HG03457 (cell line): ENCODE measurements at regions not wholly inside any gene's neighbourhood (a gene's known extent, or its start where the extent isn't known, plus 50 kb on each side); places are given as distances from the start of the nearest gene placed in this dataset.

Experiments
- ATAC-seq: cut with Tn5 transposase; IDR thresholded peaks from one replicate; pipeline ENCODE4 v1.9.1; 2021; ENCODE audit warnings: moderate number of reproducible peaks; ENCODE audit not compliant: unreplicated experiment

GRCh38 chr18:67381608-67382150, 134.8 kb downstream of the DSEL start:
- no peak for ATAC-seq

GRCh38 chr18:67380867-67381266, 135.7 kb downstream of the DSEL start:
- ATAC-seq: no peak

GRCh38 chr18:67379981-67380380, 136.5 kb downstream of the DSEL start:
- ATAC-seq: no peak

- ATAC-seq: no peak
Measured at GRCh38 chr18:67376372-67376771, 140.1 kb downstream of the DSEL start.

- ATAC-seq: no peak
Measured at GRCh38 chr18:67373636-67374035, 142.9 kb downstream of the DSEL start.

- no peak for ATAC-seq
Measured at GRCh38 chr18:67367540-67367939, 149.0 kb downstream of the DSEL start.

- no peak for ATAC-seq
Measured at GRCh38 chr18:67363694-67364093, 152.8 kb downstream of the DSEL start.

GRCh38 chr18:67362906-67363305, 153.6 kb downstream of the DSEL start:
- ATAC-seq: no peak

GRCh38 chr18:67359873-67360838, 156.4 kb downstream of the DSEL start:
- ATAC-seq: peak; percentile 92

- no peak for ATAC-seq
Measured at GRCh38 chr18:67358947-67359346, 157.6 kb downstream of the DSEL start.

GRCh38 chr18:67354692-67355091, 161.8 kb downstream of the DSEL start:
- no peak for ATAC-seq

GRCh38 chr18:67354091-67354490, 162.4 kb downstream of the DSEL start:
- no peak for ATAC-seq

- no peak for ATAC-seq
Measured at GRCh38 chr18:67347438-67347837, 169.1 kb downstream of the DSEL start.

GRCh38 chr18:67342159-67342558, 174.4 kb downstream of the DSEL start:
- ATAC-seq: no peak

GRCh38 chr18:67337696-67338095, 178.8 kb downstream of the DSEL start:
- no peak for ATAC-seq

- ATAC-seq: no peak
Measured at GRCh38 chr18:67331857-67332256, 184.7 kb downstream of the DSEL start.

GRCh38 chr18:67319109-67319508, 197.4 kb downstream of the DSEL start:
- no peak for ATAC-seq

GRCh38 chr18:67318651-67319050, 197.9 kb downstream of the DSEL start:
- no peak for ATAC-seq

- ATAC-seq: no peak
Measured at GRCh38 chr18:67310826-67311225, 205.7 kb downstream of the DSEL start.

GRCh38 chr18:67308819-67309218, 207.7 kb downstream of the DSEL start:
- no peak for ATAC-seq

- no peak for ATAC-seq
Measured at GRCh38 chr18:67305466-67305865, 211.1 kb downstream of the DSEL start.

- no peak for ATAC-seq
Measured at GRCh38 chr18:67302043-67302442, 214.5 kb downstream of the DSEL start.
